ENCODE measurements at regions not wholly inside any gene's neighbourhood (a gene's known extent, or its start where the extent isn't known, plus 50 kb on each side); places are given as distances from the start of the nearest gene placed in this dataset.
"Not testable (repeated sequence)": the region's sequence is repeated elsewhere in the genome, so short reads cannot be mapped to it uniquely, and the experiment has no call there.

GRCh38 chr14:65989981-65990380, 496.2 kb upstream of the CCDC196 start:
- no peaks in the 10 kb centered on the region for H4K20me1 ChIP-seq (ENCODE audit: insufficient read depth)
- no peak overlapping the region for H3K4me3 ChIP-seq (IDR thresholded peaks at IDR 0.05; ENCODE audit: insufficient read depth, low read depth, low read length)
- no peak overlapping the region for H3K9ac ChIP-seq
- H3K79me2 ChIP-seq (ENCODE audit: insufficient read depth, low read depth): no peaks in the 10 kb centered on the region
- no peak for TF ChIP-seq CTCF (conservative IDR thresholded peaks at IDR 0.05; ENCODE audit: low read depth, low read length)
- no peak overlapping the region for H3K4me2 ChIP-seq
- no peaks in the 10 kb centered on the region for H3K27me3 ChIP-seq (ENCODE audit: insufficient read depth, low read depth)
- peaks cover 7% of the 10 kb centered on the region for H3K4me1 ChIP-seq (ENCODE audit: low read depth, poor library complexity, severe bottlenecking)
- no peak overlapping the region for H3K27ac ChIP-seq
- H3K36me3 ChIP-seq (ENCODE audit: insufficient read depth): no peaks in the 10 kb centered on the region
- H2AFZ ChIP-seq (ENCODE audit: low read depth): no peak overlapping the region

- no peaks in the 10 kb centered on the region for H3K79me2 ChIP-seq (ENCODE audit: insufficient read depth, low read depth)
- H3K4me2 ChIP-seq: no peak overlapping the region
- H3K27ac ChIP-seq: no peak overlapping the region
- no peak for TF ChIP-seq CTCF (conservative IDR thresholded peaks at IDR 0.05; ENCODE audit: low read depth, low read length)
- H3K9ac ChIP-seq: no peak overlapping the region
- H4K20me1 ChIP-seq (ENCODE audit: insufficient read depth): no peaks in the 10 kb centered on the region
- peaks cover 7% of the 10 kb centered on the region for H3K4me1 ChIP-seq (ENCODE audit: low read depth, poor library complexity, severe bottlenecking)
- no peaks in the 10 kb centered on the region for H3K27me3 ChIP-seq (ENCODE audit: insufficient read depth, low read depth)
- no peak overlapping the region for H2AFZ ChIP-seq (ENCODE audit: low read depth)
- no peak overlapping the region for H3K4me3 ChIP-seq (IDR thresholded peaks at IDR 0.05; ENCODE audit: insufficient read depth, low read depth, low read length)
- H3K36me3 ChIP-seq (ENCODE audit: insufficient read depth): no peaks in the 10 kb centered on the region
Observed at GRCh38 chr14:65991104-65991503, 495.1 kb upstream of the CCDC196 start.

GRCh38 chr14:65991935-65992334, 494.2 kb upstream of the CCDC196 start:
- H2AFZ ChIP-seq (ENCODE audit: low read depth); H3K79me2 ChIP-seq (ENCODE audit: insufficient read depth, low read depth); H4K20me1 ChIP-seq (ENCODE audit: insufficient read depth); H3K4me3 ChIP-seq (IDR thresholded peaks at IDR 0.05; ENCODE audit: insufficient read depth, low read depth, low read length); H3K27me3 ChIP-seq (ENCODE audit: insufficient read depth, low read depth); H3K4me2 ChIP-seq; H3K27ac ChIP-seq; H3K9ac ChIP-seq; H3K36me3 ChIP-seq (ENCODE audit: insufficient read depth); H3K4me1 ChIP-seq (ENCODE audit: low read depth, poor library complexity, severe bottlenecking): not testable (repeated sequence)

GRCh38 chr14:65993103-65993502, 493.1 kb upstream of the CCDC196 start:
- H2AFZ ChIP-seq (ENCODE audit: low read depth): no peak overlapping the region
- H3K9ac ChIP-seq: no peak overlapping the region
- no peak overlapping the region for H3K4me3 ChIP-seq (IDR thresholded peaks at IDR 0.05; ENCODE audit: insufficient read depth, low read depth, low read length)
- no peak overlapping the region for H3K4me2 ChIP-seq
- no peaks in the 10 kb centered on the region for H3K27me3 ChIP-seq (ENCODE audit: insufficient read depth, low read depth)
- H4K20me1 ChIP-seq (ENCODE audit: insufficient read depth): no peaks in the 10 kb centered on the region
- H3K4me1 ChIP-seq (ENCODE audit: low read depth, poor library complexity, severe bottlenecking): peaks cover 7% of the 10 kb centered on the region
- H3K27ac ChIP-seq: no peak overlapping the region
- no peak for TF ChIP-seq CTCF (conservative IDR thresholded peaks at IDR 0.05; ENCODE audit: low read depth, low read length)
- no peaks in the 10 kb centered on the region for H3K79me2 ChIP-seq (ENCODE audit: insufficient read depth, low read depth)
- no peaks in the 10 kb centered on the region for H3K36me3 ChIP-seq (ENCODE audit: insufficient read depth)

- Histone ChIP-seq H4K20me1 (ENCODE audit: insufficient read depth) (no peaks in the 10 kb centered on the region), H3K27ac (no peak overlapping the region)
- TF ChIP-seq CTCF (conservative IDR thresholded peaks at IDR 0.05; ENCODE audit: low read depth, low read length): no peak
Observed at GRCh38 chr14:65993996-65994395, 492.2 kb upstream of the CCDC196 start.

More at GRCh38 chr14:65993996-65994395, 492.2 kb upstream of the CCDC196 start:
- no peaks in the 10 kb centered on the region for H3K27me3 ChIP-seq (ENCODE audit: insufficient read depth, low read depth)
- H3K4me3 ChIP-seq (IDR thresholded peaks at IDR 0.05; ENCODE audit: insufficient read depth, low read depth, low read length): no peak overlapping the region
- H3K4me2 ChIP-seq: no peak overlapping the region
- peaks cover 7% of the 10 kb centered on the region for H3K4me1 ChIP-seq (ENCODE audit: low read depth, poor library complexity, severe bottlenecking)
- H3K79me2 ChIP-seq (ENCODE audit: insufficient read depth, low read depth): no peaks in the 10 kb centered on the region
- H3K36me3 ChIP-seq (ENCODE audit: insufficient read depth): no peaks in the 10 kb centered on the region
- H2AFZ ChIP-seq (ENCODE audit: low read depth): no peak overlapping the region
- no peak overlapping the region for H3K9ac ChIP-seq

Data from KMS-11 (cell line).